HG03108 (cell line): ENCODE measurements at regions not wholly inside any gene's neighbourhood (a gene's known extent, or its start where the extent isn't known, plus 50 kb on each side); places are given as distances from the start of the nearest gene placed in this dataset.

Experiments
- ATAC-seq: cut with Tn5 transposase; IDR thresholded peaks from one replicate; pipeline ENCODE4 v1.9.1; 2021; ENCODE audit warnings: moderate library complexity; ENCODE audit not compliant: unreplicated experiment

GRCh38 chr1:65741993-65742392, 50.7 kb upstream of the PDE4B start:
- no peak for ATAC-seq
